Activated CD8-positive, alpha-beta memory T cell treated with anti-CD3 and anti-CD28 coated beads, Interleukin-2, amount 10 ng/mL, durations not matched to agents 7 days and 5 days (primary cell): ENCODE measurements at regions not wholly inside any gene's neighbourhood (a gene's known extent, or its start where the extent isn't known, plus 50 kb on each side); places are given as distances from the start of the nearest gene placed in this dataset.

Experiments
- ATAC-seq: fragments of 150-1000 bp; cut with Tn5 transposase; one replicate; pipeline ENCODE4 v1.10.0; 2021; ENCODE audit warnings: moderate library complexity
- CTCF ChIA-PET: fragments of 350-600 bp; sonication (Branson Sonifier 250); formaldehyde crosslinking; loops from one replicate; lab custom pipeline; 2021; ENCODE audit warnings: antibody characterized with exemption; lab: Charles Lee
- DNase-seq: peaks from one replicate; pipeline ENCODE4 v3.0.0-alpha.2; 2020
- H3K27ac Mint-ChIP-seq: one replicate; pipeline ENCODE4 v1.8.0; 2021; ENCODE audit warnings: mild to moderate bottlenecking, mixed read lengths
- H3K27me3 Mint-ChIP-seq: one replicate; pipeline ENCODE4 v1.8.0; 2021; ENCODE audit warnings: mixed read lengths
- H3K36me3 Mint-ChIP-seq: one replicate; pipeline ENCODE4 v1.8.0; 2021; ENCODE audit warnings: mild to moderate bottlenecking, mixed read lengths
- H3K4me1 Mint-ChIP-seq: one replicate; pipeline ENCODE4 v1.8.0; 2021; ENCODE audit warnings: mixed read lengths
- H3K4me3 Mint-ChIP-seq: one replicate; pipeline ENCODE4 v1.8.0; 2021; ENCODE audit warnings: mild to moderate bottlenecking, moderate library complexity, mixed read lengths
- H3K9me3 Mint-ChIP-seq: one replicate; pipeline ENCODE4 v1.8.0; 2022; ENCODE audit warnings: low read depth, mixed read lengths

DNA sequence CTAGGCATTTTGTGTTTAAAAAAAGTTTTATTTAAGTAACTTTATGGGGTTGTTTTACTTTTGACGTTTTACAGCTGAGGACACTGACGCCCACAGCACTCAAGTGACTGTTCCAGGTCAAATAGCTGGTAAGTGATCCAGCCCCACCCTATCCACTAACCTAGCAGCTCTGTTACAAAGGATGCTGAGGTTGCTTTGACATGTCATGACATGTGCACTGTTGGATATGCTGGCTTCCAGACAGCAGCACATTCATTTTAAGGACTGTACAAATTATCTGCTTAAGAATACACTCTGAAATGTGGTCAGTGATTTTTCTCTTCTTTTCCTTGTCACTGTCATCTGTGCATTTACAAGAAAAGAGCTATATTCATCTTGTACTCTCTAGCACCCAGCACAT lies 417.5 kb downstream of the ZEB2 start:
- Mint-ChIP-seq H3K27me3 (no peaks in the 10 kb centered on the region), H3K27ac (no peak overlapping the region), H3K4me1 (peaks cover 29% of the 10 kb centered on the region), H3K4me3 (no peak overlapping the region), H3K36me3 (peaks cover 41% of the 10 kb centered on the region), H3K9me3 (peaks cover 10% of the 10 kb centered on the region)
- CTCF ChIA-PET, result interaction anchor here (0.5 kb wide), 1 partner anchor 104 kb away, joined by 3 read pairs; no protein-coding TSS in a partner anchor
- ATAC-seq (no peak), DNase-seq (no peak)

DNA sequence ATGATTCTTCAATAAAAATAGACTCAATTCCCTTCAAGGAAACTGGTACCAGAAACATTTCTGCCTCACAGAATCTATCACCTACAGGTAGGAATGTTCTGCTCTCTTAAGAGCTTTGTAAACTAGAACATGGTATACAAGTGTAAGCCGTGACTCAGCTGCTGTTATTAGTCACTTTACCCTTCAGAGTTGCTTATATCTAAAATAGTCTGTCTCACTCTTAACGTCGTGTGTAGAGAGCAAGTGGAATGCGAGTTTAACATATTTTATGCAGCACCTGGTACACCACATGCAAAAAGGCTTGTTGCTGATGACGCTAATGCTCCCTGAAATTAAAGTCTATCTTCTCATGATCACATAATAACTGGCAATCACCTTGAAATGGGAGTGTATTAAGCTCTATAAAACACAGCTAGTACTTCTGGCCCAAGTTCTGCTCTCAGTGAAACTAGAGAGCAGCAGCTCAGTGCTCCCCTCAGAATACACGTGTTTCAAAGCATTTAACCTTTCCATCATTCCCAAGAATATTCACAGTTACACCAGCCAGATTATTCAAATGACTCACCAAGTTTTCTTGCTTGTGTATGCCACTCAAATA lies 420.0 kb downstream of the ZEB2 start:
- Mint-ChIP-seq H3K4me3 (no peak overlapping the region), H3K4me1 (peaks cover 39% of the 10 kb centered on the region), H3K27ac (peak overlapping the region; percentile 12), H3K27me3 (no peaks in the 10 kb centered on the region), H3K9me3 (peaks cover 5% of the 10 kb centered on the region), H3K36me3 (peaks cover 25% of the 10 kb centered on the region)
- DNase-seq (no peak), ATAC-seq (peak; percentile 78)
- CTCF ChIA-PET, result interaction anchor here (0.5 kb wide), 1 partner anchor 812 kb away, joined by 3 read pairs; no protein-coding TSS in a partner anchor

DNA sequence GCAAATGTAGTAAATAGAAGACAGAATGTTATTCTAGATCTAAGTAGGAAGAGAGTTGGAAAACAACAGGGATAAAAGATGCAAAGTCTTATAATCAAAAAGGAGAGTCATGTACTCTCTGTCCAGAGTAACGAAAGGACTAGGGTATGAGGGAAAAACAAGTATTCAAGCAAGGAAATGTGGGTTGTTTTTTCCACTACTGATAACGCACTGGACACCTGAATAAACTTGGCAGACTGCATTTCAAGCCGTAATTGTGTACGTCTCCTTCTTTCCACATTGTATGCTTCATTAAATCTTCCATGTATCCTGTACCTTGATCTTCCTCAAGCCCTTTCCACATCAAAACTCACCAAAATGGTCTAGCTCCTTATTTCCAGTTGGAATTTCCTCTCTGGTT lies 420.6 kb downstream of the ZEB2 start:
- H3K4me3 Mint-ChIP-seq, result no peak overlapping the region
- H3K27me3 Mint-ChIP-seq, result no peaks in the 10 kb centered on the region
- H3K9me3 Mint-ChIP-seq, result peaks cover 8% of the 10 kb centered on the region
- no peak for DNase-seq
- CTCF ChIA-PET, result no interaction called here
- peaks cover 26% of the 10 kb centered on the region for H3K36me3 Mint-ChIP-seq
- H3K4me1 Mint-ChIP-seq, result peaks cover 39% of the 10 kb centered on the region
- ATAC-seq, result no peak
- peak overlapping the region; percentile 12 for H3K27ac Mint-ChIP-seq

DNA sequence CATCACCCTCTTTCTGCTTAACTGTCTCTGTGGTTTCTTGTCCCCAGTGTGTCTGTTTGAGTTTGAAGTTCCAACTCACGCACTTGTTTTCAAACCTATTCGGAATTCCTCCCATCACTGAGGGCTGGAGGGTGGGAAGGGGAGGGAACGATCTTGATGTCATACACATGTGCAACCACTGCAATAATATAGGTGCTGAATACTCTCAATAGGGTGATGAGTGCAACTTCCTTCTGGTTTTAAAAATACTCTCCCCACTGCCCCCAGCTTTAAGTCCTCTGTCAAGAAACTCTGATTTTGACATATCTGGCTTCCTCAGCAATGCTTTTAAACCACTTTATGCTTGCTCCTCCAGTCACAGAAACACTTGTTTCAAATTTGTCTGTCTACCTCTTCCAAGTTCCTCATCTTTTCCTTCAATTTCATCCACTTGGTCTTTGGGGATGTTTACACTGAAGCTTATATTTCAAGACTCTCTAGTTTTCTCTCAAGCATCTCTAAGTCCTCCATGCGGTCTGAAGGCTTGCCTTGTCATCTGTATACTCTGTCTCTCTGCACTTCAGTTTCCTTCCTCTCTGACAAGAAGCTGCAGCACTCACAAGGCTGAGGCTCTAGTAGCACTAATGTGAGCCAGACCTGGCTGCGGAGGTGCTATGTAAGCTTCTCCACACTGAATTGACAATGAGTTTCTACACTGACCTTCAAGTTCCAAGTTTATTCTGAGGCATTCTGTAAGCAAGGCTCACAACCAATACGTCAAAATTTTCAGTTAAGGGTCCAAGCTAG lies 422.3 kb downstream of the ZEB2 start:
- Mint-ChIP-seq H3K27ac (peak overlapping the region; percentile 75), H3K27me3 (no peaks in the 10 kb centered on the region), H3K36me3 (peaks cover 26% of the 10 kb centered on the region), H3K4me3 (peak overlapping the region; percentile 1), H3K4me1 (peaks cover 39% of the 10 kb centered on the region), H3K9me3 (peaks cover 13% of the 10 kb centered on the region)
- CTCF ChIA-PET, result interaction anchor here (0.9 to 1.3 kb wide), 2 partner anchors 12 to 86 kb away, joined by 3 to 4 read pairs; no protein-coding TSS in a partner anchor
- ATAC-seq, result peak; percentile 69
- DNase-seq, result peak; percentile 54

DNA sequence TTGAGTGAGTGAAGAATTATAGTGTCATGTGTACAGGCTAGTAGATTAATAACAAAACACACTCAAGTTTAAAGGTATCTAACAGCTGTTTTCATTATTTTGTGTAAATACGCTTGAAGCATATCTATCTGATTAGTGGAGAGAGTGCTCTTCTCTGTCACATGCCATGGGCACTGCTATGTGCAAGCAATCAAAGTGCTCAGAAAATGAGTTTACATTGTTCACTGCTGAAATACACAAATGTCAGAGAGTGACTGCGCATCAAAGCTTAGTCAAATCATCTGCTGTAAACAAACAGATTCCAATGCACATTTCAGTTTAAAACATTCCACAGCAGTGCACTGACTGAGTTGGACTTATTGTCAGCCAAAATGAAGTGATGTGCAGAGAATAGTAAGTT lies 423.4 kb downstream of the ZEB2 start:
- CTCF ChIA-PET, result no interaction called here
- H3K4me1 Mint-ChIP-seq, result peaks cover 37% of the 10 kb centered on the region

DNA sequence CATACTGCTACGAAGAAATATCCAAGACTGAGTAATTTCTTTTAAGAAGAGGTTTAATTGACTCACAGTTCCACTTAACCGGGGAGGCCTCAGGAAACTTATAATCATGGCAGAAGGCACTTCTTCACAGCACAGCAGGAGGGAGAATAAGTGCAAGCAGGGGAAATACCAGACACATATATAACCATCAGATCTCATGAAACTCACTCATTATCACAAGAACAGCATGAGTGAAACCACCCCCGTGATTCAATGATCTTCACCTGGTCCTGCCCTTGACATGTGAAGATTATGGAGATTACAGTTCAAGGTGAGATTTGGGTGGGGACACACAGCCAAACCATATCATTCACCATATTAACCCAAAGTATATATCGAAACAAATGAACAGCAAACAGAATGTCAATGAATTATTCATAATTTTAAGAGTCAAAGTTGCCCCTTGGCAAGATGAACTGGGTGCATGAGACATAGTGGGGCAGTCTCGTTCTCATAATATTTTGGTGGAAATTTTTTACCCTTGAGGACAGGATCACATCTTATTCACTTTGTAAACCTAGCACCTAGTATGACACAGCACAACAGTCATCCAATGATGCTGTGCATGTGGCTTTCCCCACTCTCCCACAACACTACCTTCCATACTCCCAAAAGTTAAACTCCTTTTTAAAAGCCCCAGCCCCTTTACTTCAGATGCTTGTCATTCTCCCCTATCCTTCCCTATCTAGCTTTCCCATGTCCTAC lies 425.3 kb downstream of the ZEB2 start:
- peaks cover 37% of the 10 kb centered on the region for H3K36me3 Mint-ChIP-seq
- H3K27me3 Mint-ChIP-seq, result no peaks in the 10 kb centered on the region
- no peak overlapping the region for H3K4me3 Mint-ChIP-seq
- no peak for ATAC-seq
- CTCF ChIA-PET, result no interaction called here
- peaks cover 25% of the 10 kb centered on the region for H3K4me1 Mint-ChIP-seq
- H3K9me3 Mint-ChIP-seq, result peaks cover 19% of the 10 kb centered on the region
- no peak for DNase-seq
- no peak overlapping the region for H3K27ac Mint-ChIP-seq

More for the DNA sequence above, 423.4 kb downstream of the ZEB2 start:
- Mint-ChIP-seq H3K9me3 (peaks cover 16% of the 10 kb centered on the region), H3K36me3 (peaks cover 33% of the 10 kb centered on the region), H3K27me3 (no peaks in the 10 kb centered on the region), H3K4me3 (no peak overlapping the region), H3K27ac (no peak overlapping the region)
- no peak for ATAC-seq
- DNase-seq, result no peak

DNA sequence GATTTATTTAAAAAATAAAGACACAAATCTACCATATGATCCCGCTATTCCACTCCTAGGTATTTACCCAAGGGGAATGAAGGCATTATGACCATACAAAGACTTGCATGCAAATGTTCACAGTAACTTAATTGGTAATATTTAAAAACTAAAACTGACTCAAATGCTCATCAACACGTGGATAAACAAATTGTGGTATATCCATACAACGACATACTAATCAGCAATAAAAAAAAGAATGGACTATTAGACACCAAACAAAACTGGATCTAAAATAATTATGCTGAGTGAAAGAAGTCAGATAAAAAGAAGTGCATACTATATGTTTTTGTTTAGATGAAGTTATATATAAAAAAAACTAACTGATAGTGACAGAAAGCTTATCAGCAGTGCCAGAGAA lies 428.3 kb downstream of the ZEB2 start:
- H3K36me3 Mint-ChIP-seq, result peaks cover 56% of the 10 kb centered on the region
- CTCF ChIA-PET, result no interaction called here

DNA sequence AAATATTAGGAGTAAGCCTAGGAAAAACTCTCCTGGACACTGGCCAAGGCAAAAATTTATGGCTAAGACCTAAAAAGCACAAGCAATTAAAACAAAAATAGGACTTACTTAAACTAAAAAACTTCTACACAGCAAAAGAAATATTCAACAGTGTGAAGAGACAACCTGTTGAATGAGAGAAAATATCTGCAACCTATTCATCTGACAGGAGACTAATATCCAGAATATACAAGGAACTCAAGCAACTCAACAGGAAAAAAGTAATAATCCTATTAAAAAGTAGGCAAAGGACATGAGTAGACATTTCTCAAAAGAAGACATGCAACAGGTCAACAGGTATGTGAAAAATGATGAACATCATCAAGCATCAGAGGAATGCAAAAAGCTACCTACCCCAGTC lies 431.1 kb downstream of the ZEB2 start:
- DNase-seq (no peak), ATAC-seq (no peak)
- Mint-ChIP-seq H3K27ac (no peak overlapping the region), H3K9me3 (peaks cover 9% of the 10 kb centered on the region), H3K36me3 (peaks cover 52% of the 10 kb centered on the region), H3K4me1 (peaks cover 16% of the 10 kb centered on the region), H3K27me3 (no peaks in the 10 kb centered on the region), H3K4me3 (no peak overlapping the region)
- CTCF ChIA-PET, result no interaction called here

More for the DNA sequence above, 428.3 kb downstream of the ZEB2 start:
- DNase-seq, result no peak
- peaks cover 21% of the 10 kb centered on the region for H3K9me3 Mint-ChIP-seq
- no peak overlapping the region for H3K27ac Mint-ChIP-seq
- no peak overlapping the region for H3K4me3 Mint-ChIP-seq
- peaks cover 18% of the 10 kb centered on the region for H3K4me1 Mint-ChIP-seq
- H3K27me3 Mint-ChIP-seq, result no peaks in the 10 kb centered on the region
- no peak for ATAC-seq

DNA sequence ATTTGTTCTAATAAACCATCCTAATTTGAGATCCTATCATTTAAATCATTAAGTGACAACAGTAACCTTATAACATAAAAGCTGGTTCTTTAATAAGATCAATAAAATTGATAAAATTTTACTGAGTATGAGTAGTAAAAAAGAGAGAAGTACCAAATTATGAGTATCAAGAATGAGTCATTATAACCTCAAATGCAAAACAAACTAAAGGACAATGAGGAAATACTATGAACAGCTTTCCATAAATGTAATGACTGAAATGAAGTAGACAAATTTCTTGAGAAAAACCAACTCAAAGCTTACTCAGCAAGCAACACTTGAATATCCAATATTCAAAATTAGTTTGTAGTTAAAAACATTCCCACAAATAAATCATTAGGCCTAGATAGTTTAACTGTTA lies 433.0 kb downstream of the ZEB2 start:
- H3K27ac Mint-ChIP-seq, result no peak overlapping the region
- DNase-seq, result no peak
- peaks cover 8% of the 10 kb centered on the region for H3K9me3 Mint-ChIP-seq
- H3K27me3 Mint-ChIP-seq, result no peaks in the 10 kb centered on the region
- H3K4me1 Mint-ChIP-seq, result peaks cover 16% of the 10 kb centered on the region
- CTCF ChIA-PET, result no interaction called here
- H3K36me3 Mint-ChIP-seq, result peaks cover 48% of the 10 kb centered on the region
- H3K4me3 Mint-ChIP-seq, result no peak overlapping the region
- no peak for ATAC-seq

DNA sequence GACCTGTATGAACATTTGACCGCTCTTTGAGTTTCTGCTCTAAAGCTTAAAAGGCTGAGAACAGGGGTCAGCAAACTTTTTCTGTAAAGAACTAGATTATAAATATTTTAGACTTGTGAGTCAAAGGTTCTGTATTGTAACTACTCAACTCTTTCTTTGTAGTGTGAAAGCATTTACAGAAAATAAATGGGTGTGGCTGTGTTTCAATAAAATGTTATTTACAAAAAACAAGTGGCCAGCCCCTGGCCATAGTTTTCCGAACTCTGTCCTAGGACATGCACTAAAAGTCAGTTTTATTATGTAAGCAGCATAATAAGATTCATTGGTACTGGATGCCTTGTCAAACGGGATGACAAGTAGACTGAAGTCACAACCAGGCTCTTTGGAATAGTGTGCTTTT lies 434.9 kb downstream of the ZEB2 start:
- no peak overlapping the region for H3K4me3 Mint-ChIP-seq
- no peaks in the 10 kb centered on the region for H3K27me3 Mint-ChIP-seq
- H3K4me1 Mint-ChIP-seq, result peaks cover 16% of the 10 kb centered on the region
- peaks cover 3% of the 10 kb centered on the region for H3K9me3 Mint-ChIP-seq
- ATAC-seq (no peak), DNase-seq (no peak)
- H3K27ac Mint-ChIP-seq, result no peak overlapping the region
- H3K36me3 Mint-ChIP-seq, result peaks cover 37% of the 10 kb centered on the region
- CTCF ChIA-PET, result no interaction called here

DNA sequence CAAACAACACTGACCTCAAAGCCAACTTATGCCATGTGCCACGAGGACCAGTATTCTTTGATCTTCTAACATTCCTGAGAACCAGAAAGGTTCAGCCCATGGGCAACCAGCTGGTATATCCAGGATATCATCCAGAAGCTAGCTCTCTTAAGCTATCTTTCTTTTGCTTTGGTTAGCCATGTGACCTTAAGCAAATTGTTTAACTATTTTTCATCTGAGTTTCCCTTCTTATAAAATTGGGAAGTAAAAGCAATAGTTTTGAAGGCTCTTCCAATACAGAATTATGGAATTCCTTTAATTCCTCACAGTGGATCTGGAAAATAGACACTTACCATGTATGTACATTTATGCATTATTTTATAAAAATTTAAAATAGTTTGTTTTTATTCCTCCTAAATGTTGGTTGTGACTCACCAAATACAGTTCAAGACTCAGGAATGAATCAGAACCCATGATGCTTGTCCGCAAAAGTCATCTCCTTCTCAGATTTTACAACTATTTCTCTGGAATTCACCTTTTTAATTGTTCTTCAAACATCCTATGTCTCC lies 435.7 kb downstream of the ZEB2 start:
- no peak for ATAC-seq

DNA sequence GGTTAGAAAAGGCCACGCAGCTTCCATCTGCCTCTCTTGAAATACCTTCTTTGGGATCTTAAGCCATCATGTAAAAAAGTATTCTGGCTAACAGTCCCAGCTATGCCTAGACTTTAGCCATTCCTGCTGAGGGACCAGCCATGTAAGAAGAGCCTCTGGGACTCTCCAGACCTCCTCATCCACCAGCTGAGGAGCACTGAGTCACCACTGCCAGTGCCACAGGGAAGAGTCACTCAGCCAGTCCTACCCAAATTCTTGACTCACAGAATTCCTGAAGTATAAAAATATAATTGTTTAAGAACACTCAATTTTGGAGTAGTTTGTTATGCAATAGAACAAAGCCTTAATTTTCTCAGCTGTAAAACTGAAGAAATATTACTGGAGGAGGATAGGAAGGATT lies 436.7 kb downstream of the ZEB2 start:
- H3K4me1 Mint-ChIP-seq, result peaks cover 14% of the 10 kb centered on the region
- H3K27me3 Mint-ChIP-seq, result no peaks in the 10 kb centered on the region
- no peak overlapping the region for H3K4me3 Mint-ChIP-seq
- CTCF ChIA-PET, result interaction anchor here (1.5 kb wide), 1 partner anchor 10 kb away, joined by 3 read pairs; no protein-coding TSS in a partner anchor
- DNase-seq, result no peak
- no peak for ATAC-seq
- H3K27ac Mint-ChIP-seq, result no peak overlapping the region
- peaks cover 23% of the 10 kb centered on the region for H3K36me3 Mint-ChIP-seq
- H3K9me3 Mint-ChIP-seq, result no peaks in the 10 kb centered on the region

More for the DNA sequence above, 435.7 kb downstream of the ZEB2 start:
- DNase-seq, result no peak
- CTCF ChIA-PET, result no interaction called here
- H3K36me3 Mint-ChIP-seq, result peaks cover 32% of the 10 kb centered on the region
- H3K4me3 Mint-ChIP-seq, result no peak overlapping the region
- no peak overlapping the region for H3K27ac Mint-ChIP-seq
- H3K27me3 Mint-ChIP-seq, result no peaks in the 10 kb centered on the region
- H3K4me1 Mint-ChIP-seq, result peaks cover 16% of the 10 kb centered on the region
- H3K9me3 Mint-ChIP-seq, result peaks cover 3% of the 10 kb centered on the region

DNA sequence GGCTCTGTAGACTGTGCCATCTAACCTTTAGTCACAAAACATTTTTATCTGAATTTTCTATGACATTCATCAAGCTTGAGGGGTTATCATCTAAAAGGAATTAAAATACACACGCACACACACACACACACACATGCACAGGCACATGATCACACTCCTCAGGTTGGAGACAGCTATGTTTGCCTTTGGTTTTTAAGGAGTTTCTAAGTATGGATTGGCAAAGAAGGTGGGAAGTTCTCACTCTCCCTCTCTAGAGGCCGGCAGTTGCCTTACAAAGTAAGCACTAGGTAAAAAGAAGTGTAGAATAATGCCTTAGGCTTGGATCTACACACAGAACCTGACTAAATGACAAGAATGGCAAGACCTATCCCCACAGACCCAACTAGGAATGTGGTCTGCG lies 437.1 kb downstream of the ZEB2 start:
- DNase-seq, result no peak

More for the DNA sequence above, 437.1 kb downstream of the ZEB2 start:
- Mint-ChIP-seq H3K27ac (no peak overlapping the region), H3K4me3 (no peak overlapping the region), H3K9me3 (no peaks in the 10 kb centered on the region), H3K4me1 (peaks cover 13% of the 10 kb centered on the region), H3K27me3 (no peaks in the 10 kb centered on the region), H3K36me3 (peaks cover 21% of the 10 kb centered on the region)
- no peak for ATAC-seq
- CTCF ChIA-PET, result interaction anchor here (1.5 kb wide), 1 partner anchor 10 kb away, joined by 3 read pairs; no protein-coding TSS in a partner anchor
